Esophagus squamous epithelium (tissue), 4 donors: ENCODE measurements at regions not wholly inside any gene's neighbourhood (a gene's known extent, or its start where the extent isn't known, plus 50 kb on each side); places are given as distances from the start of the nearest gene placed in this dataset.

Source experiments
- POLR2A ChIP-seq, 4 donors: fragments of 450-650 bp; IDR thresholded peaks; one replicate each; pipeline ENCODE4 v1.6.1; 2017; ENCODE audit warnings: antibody characterized with exemption in 4 of 4, mild to moderate bottlenecking in 4 of 4, moderate library complexity in 3 of 4
- TF ChIP-seq, protein P1 (sequence below), 6 experiments: fragments of 450-650 bp in 4 of 6; fragments of 200-600 bp in 2 of 6; sonication (generic) in 2 of 6; IDR thresholded peaks; one replicate each; pipeline ENCODE4 v1.5.1; 2016 to 2019; ENCODE audit warnings: antibody characterized with exemption in 6 of 6, mild to moderate bottlenecking in 4 of 6, moderate library complexity in 4 of 6

- TF ChIP-seq, protein P1, sequence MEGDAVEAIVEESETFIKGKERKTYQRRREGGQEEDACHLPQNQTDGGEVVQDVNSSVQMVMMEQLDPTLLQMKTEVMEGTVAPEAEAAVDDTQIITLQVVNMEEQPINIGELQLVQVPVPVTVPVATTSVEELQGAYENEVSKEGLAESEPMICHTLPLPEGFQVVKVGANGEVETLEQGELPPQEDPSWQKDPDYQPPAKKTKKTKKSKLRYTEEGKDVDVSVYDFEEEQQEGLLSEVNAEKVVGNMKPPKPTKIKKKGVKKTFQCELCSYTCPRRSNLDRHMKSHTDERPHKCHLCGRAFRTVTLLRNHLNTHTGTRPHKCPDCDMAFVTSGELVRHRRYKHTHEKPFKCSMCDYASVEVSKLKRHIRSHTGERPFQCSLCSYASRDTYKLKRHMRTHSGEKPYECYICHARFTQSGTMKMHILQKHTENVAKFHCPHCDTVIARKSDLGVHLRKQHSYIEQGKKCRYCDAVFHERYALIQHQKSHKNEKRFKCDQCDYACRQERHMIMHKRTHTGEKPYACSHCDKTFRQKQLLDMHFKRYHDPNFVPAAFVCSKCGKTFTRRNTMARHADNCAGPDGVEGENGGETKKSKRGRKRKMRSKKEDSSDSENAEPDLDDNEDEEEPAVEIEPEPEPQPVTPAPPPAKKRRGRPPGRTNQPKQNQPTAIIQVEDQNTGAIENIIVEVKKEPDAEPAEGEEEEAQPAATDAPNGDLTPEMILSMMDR (IDR thresholded peaks at IDR 0.05) = no peak
- TF ChIP-seq POLR2A (IDR thresholded peaks at IDR 0.05) = no peak
These were observed 115.8 kb downstream of the ADAM29 start for GRCh38 chr4:175034007-175034406.
